ENCODE measurements at regions not wholly inside any gene's neighbourhood (a gene's known extent, or its start where the extent isn't known, plus 50 kb on each side); places are given as distances from the start of the nearest gene placed in this dataset.
"Not testable (repeated sequence)": the region's sequence is repeated elsewhere in the genome, so short reads cannot be mapped to it uniquely, and the experiment has no call there.

- ATAC-seq: no peak
Measured at GRCh38 chr1:18564676-18565075, 66.0 kb upstream of the PAX7 start.

GRCh38 chr1:18565321-18565720, 65.3 kb upstream of the PAX7 start:
- ATAC-seq: no peak

GRCh38 chr1:18568489-18568888, 62.2 kb upstream of the PAX7 start:
- no peak for ATAC-seq

GRCh38 chr1:18569251-18569650, 61.4 kb upstream of the PAX7 start:
- no peak for ATAC-seq

- no peak for ATAC-seq
Measured at GRCh38 chr1:18569811-18570545, 60.7 kb upstream of the PAX7 start.

- ATAC-seq: no peak
Measured at GRCh38 chr1:18571275-18571674, 59.4 kb upstream of the PAX7 start.

GRCh38 chr1:18572022-18572880, 58.4 kb upstream of the PAX7 start:
- ATAC-seq: no peak

GRCh38 chr1:18573170-18573569, 57.5 kb upstream of the PAX7 start:
- ATAC-seq: no peak

GRCh38 chr1:18574754-18575153, 55.9 kb upstream of the PAX7 start:
- no peak for ATAC-seq

- ATAC-seq: no peak
Measured at GRCh38 chr1:18575620-18576019, 55.0 kb upstream of the PAX7 start.

- no peak for ATAC-seq
Measured at GRCh38 chr1:18578271-18578670, 52.4 kb upstream of the PAX7 start.

- ATAC-seq: not testable (repeated sequence)
Measured at GRCh38 chr1:18579267-18579666, 51.4 kb upstream of the PAX7 start.

GRCh38 chr1:18580047-18580446, 50.6 kb upstream of the PAX7 start:
- no peak for ATAC-seq

GRCh38 chr1:18580691-18581419, 49.8 kb upstream of the PAX7 start:
- no peak for ATAC-seq
